ENCODE measurements at regions not wholly inside any gene's neighbourhood (a gene's known extent, or its start where the extent isn't known, plus 50 kb on each side); places are given as distances from the start of the nearest gene placed in this dataset.

DNA sequence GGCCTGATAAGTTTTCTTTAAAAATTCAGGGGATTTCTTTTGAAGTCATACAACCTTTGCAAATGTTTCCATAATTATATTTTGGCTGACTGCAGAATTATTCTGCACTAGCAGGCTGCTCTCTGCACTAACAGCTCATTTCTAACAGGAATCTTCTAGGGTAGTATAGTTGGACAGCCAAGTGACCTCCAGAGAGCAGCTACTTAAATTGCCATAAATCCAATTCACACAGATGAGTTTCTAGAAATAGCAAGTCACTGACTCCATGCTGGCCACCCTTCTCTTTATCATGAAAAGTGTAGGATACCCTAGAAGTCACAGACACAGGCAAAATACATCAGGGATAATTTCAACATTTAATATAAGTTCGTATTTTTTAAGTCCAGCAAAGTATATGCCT lies 110.9 kb upstream of the TARS1 start:
- no peaks in the 10 kb centered on the region for H3K79me2 ChIP-seq (ENCODE audit: insufficient read depth, low read depth)
- H3K27ac ChIP-seq, result no peak overlapping the region
- no peaks in the 10 kb centered on the region for H3K36me3 ChIP-seq (ENCODE audit: insufficient read depth)
- H3K4me2 ChIP-seq, result no peak overlapping the region
- TF ChIP-seq, protein P1, sequence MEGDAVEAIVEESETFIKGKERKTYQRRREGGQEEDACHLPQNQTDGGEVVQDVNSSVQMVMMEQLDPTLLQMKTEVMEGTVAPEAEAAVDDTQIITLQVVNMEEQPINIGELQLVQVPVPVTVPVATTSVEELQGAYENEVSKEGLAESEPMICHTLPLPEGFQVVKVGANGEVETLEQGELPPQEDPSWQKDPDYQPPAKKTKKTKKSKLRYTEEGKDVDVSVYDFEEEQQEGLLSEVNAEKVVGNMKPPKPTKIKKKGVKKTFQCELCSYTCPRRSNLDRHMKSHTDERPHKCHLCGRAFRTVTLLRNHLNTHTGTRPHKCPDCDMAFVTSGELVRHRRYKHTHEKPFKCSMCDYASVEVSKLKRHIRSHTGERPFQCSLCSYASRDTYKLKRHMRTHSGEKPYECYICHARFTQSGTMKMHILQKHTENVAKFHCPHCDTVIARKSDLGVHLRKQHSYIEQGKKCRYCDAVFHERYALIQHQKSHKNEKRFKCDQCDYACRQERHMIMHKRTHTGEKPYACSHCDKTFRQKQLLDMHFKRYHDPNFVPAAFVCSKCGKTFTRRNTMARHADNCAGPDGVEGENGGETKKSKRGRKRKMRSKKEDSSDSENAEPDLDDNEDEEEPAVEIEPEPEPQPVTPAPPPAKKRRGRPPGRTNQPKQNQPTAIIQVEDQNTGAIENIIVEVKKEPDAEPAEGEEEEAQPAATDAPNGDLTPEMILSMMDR (conservative IDR thresholded peaks at IDR 0.05; ENCODE audit: low read depth, low read length), result no peak
- H4K20me1 ChIP-seq (ENCODE audit: insufficient read depth), result no peaks in the 10 kb centered on the region
- no peak overlapping the region for H3K9ac ChIP-seq
- no peaks in the 10 kb centered on the region for H3K27me3 ChIP-seq (ENCODE audit: insufficient read depth, low read depth)
- H3K4me1 ChIP-seq (ENCODE audit: low read depth, poor library complexity, severe bottlenecking), result peaks cover 4% of the 10 kb centered on the region
- H2AFZ ChIP-seq (ENCODE audit: low read depth), result no peak overlapping the region
- no peak overlapping the region for H3K4me3 ChIP-seq (IDR thresholded peaks at IDR 0.05; ENCODE audit: insufficient read depth, low read depth, low read length)

DNA sequence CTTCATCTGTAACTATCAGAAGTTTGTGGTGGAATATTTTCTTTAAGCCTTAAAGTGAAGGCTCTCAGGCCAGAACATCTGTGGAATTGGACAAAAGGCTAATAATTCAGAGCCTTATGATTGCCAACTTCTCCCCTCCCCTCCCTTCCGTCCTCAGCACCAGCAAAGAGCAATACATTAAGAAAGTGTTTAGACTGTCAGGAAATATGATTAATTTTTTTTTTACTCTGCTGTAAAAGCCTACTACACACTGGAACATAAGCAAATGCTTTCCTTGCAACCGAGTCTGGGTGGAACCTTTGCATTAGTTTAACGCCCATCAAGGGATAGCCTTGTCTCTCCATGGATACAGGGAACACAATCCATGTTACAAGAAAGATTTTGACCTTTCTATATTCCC lies 110.3 kb upstream of the TARS1 start:
- TF ChIP-seq, protein P1 (conservative IDR thresholded peaks at IDR 0.05; ENCODE audit: low read depth, low read length), result no peak
- Histone ChIP-seq H3K27me3 (ENCODE audit: insufficient read depth, low read depth) (no peaks in the 10 kb centered on the region), H3K79me2 (ENCODE audit: insufficient read depth, low read depth) (no peaks in the 10 kb centered on the region), H3K4me1 (ENCODE audit: low read depth, poor library complexity, severe bottlenecking) (peaks cover 4% of the 10 kb centered on the region), H3K27ac (no peak overlapping the region), H3K36me3 (ENCODE audit: insufficient read depth) (no peaks in the 10 kb centered on the region), H3K9ac (no peak overlapping the region), H2AFZ (ENCODE audit: low read depth) (no peak overlapping the region), H3K4me3 (IDR thresholded peaks at IDR 0.05; ENCODE audit: insufficient read depth, low read depth, low read length) (no peak overlapping the region), H3K4me2 (no peak overlapping the region), H4K20me1 (ENCODE audit: insufficient read depth) (no peaks in the 10 kb centered on the region)

DNA sequence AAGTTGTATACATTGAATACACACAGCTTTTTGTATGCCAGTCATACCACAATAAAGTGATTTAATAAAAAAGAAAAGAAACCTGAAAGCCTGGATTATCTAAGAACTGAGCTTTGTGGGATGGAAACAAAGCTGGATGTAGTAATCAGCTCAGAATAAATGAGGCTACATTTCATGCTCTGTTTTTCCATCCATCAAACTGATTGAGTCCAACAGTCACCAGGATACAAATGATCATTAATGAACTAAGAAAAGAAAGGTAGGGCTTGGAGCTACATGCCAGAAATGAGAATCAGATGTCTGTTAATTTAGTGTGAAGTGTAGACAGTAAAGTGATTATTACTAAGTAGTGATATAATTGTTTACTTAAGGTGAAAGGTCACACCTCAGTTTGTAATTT lies 109.8 kb upstream of the TARS1 start:
- H3K27ac ChIP-seq, result no peak overlapping the region
- no peaks in the 10 kb centered on the region for H3K36me3 ChIP-seq (ENCODE audit: insufficient read depth)
- no peaks in the 10 kb centered on the region for H3K79me2 ChIP-seq (ENCODE audit: insufficient read depth, low read depth)
- H2AFZ ChIP-seq (ENCODE audit: low read depth), result no peak overlapping the region
- H3K4me1 ChIP-seq (ENCODE audit: low read depth, poor library complexity, severe bottlenecking), result peaks cover 4% of the 10 kb centered on the region
- H4K20me1 ChIP-seq (ENCODE audit: insufficient read depth), result no peaks in the 10 kb centered on the region
- no peak overlapping the region for H3K4me3 ChIP-seq (IDR thresholded peaks at IDR 0.05; ENCODE audit: insufficient read depth, low read depth, low read length)
- TF ChIP-seq, protein P1 (conservative IDR thresholded peaks at IDR 0.05; ENCODE audit: low read depth, low read length), result no peak
- no peak overlapping the region for H3K9ac ChIP-seq
- no peaks in the 10 kb centered on the region for H3K27me3 ChIP-seq (ENCODE audit: insufficient read depth, low read depth)
- H3K4me2 ChIP-seq, result no peak overlapping the region

DNA sequence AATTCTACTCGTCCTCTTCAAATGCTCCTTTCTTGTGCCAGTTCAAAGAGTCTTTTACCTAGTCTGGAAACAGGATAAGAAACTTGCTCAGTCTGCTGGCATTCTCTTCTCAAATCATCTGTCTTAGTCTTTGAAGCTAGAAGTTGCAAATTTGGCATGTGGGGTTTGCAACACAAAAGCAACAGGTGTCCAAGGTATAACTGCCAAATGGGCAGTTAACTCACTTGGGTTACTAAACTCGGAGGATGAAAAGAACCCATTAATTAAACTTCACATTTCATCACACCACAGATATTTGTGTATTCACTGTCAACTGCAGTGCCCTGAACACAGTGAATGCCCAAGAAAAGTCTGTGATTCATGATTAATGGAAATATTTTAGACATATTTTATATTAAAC lies 108.0 kb upstream of the TARS1 start:
- Histone ChIP-seq H3K4me3 (IDR thresholded peaks at IDR 0.05; ENCODE audit: insufficient read depth, low read depth, low read length) (no peak overlapping the region), H3K4me2 (no peak overlapping the region), H4K20me1 (ENCODE audit: insufficient read depth) (no peaks in the 10 kb centered on the region), H3K36me3 (ENCODE audit: insufficient read depth) (no peaks in the 10 kb centered on the region), H3K9ac (no peak overlapping the region), H3K27me3 (ENCODE audit: insufficient read depth, low read depth) (no peaks in the 10 kb centered on the region), H2AFZ (ENCODE audit: low read depth) (no peak overlapping the region), H3K27ac (no peak overlapping the region), H3K4me1 (ENCODE audit: low read depth, poor library complexity, severe bottlenecking) (peaks cover 4% of the 10 kb centered on the region), H3K79me2 (ENCODE audit: insufficient read depth, low read depth) (no peaks in the 10 kb centered on the region)
- TF ChIP-seq, protein P1 (conservative IDR thresholded peaks at IDR 0.05; ENCODE audit: low read depth, low read length), result no peak

Measured in KMS-11 (cell line).